ENCODE measurements at regions not wholly inside any gene's neighbourhood (a gene's known extent, or its start where the extent isn't known, plus 50 kb on each side); places are given as distances from the start of the nearest gene placed in this dataset.

DNA sequence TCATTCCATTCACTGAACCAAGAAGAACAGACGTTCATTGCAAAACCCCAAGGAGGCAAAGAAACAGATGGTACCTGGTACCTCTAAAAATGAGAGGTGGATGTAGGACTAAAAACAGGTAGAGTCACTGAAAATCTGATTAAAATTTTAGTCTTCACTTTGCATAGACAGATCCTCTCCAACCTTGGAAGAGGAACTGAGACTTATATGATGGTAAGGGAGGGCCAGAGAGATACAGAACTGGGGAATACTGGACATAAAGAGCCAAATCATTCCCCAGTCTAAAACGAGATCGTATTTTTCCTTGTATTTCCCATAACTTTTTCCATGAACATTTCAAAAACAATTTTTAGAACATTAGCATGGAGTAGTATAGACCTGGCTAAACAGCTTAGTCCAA is 59.7 kb upstream of the SPOPL start:
- Histone ChIP-seq H3K4me3 (ENCODE audit: low read depth, low read length) (no peak overlapping the region), H3K27me3 (ENCODE audit: control insufficient read depth, insufficient read depth, low read length) (no peaks in the 10 kb centered on the region), H3K36me3 (ENCODE audit: control insufficient read depth, insufficient read depth, low read length) (no peaks in the 10 kb centered on the region)
- FAIRE-seq (no peak), DNase-seq (ENCODE audit: low read depth) (no peak)
- TF ChIP-seq, protein P1, sequence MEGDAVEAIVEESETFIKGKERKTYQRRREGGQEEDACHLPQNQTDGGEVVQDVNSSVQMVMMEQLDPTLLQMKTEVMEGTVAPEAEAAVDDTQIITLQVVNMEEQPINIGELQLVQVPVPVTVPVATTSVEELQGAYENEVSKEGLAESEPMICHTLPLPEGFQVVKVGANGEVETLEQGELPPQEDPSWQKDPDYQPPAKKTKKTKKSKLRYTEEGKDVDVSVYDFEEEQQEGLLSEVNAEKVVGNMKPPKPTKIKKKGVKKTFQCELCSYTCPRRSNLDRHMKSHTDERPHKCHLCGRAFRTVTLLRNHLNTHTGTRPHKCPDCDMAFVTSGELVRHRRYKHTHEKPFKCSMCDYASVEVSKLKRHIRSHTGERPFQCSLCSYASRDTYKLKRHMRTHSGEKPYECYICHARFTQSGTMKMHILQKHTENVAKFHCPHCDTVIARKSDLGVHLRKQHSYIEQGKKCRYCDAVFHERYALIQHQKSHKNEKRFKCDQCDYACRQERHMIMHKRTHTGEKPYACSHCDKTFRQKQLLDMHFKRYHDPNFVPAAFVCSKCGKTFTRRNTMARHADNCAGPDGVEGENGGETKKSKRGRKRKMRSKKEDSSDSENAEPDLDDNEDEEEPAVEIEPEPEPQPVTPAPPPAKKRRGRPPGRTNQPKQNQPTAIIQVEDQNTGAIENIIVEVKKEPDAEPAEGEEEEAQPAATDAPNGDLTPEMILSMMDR (IDR thresholded peaks at IDR 0.05; ENCODE audit: insufficient read depth, low read length, severe bottlenecking), result no peak

DNA sequence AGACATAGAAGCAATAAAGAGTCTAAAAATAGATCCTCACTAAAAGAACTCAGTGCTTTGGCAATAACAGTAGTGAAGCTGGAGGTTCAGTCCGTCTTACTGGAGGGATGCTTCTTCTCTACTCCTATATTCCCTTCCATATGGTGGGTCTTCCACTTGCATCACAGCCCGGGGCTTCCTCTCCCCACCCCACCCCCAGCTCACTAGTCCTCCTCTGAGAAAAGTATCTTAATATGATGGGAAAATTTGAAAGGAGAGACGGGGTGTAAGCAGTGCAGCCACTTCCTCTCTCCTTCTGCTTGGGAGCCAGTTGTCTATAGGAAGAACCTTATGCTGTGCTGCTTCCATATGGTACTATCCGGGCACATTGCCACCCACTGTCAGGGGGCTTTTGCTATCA is 57.2 kb upstream of the SPOPL start:
- Histone ChIP-seq H3K36me3 (ENCODE audit: control insufficient read depth, insufficient read depth, low read length) (no peaks in the 10 kb centered on the region), H3K4me3 (ENCODE audit: low read depth, low read length) (no peak overlapping the region), H3K27me3 (ENCODE audit: control insufficient read depth, insufficient read depth, low read length) (no peaks in the 10 kb centered on the region)
- FAIRE-seq (no peak), DNase-seq (ENCODE audit: low read depth) (no peak)
- TF ChIP-seq, protein P1 (IDR thresholded peaks at IDR 0.05; ENCODE audit: insufficient read depth, low read length, severe bottlenecking), result no peak

DNA sequence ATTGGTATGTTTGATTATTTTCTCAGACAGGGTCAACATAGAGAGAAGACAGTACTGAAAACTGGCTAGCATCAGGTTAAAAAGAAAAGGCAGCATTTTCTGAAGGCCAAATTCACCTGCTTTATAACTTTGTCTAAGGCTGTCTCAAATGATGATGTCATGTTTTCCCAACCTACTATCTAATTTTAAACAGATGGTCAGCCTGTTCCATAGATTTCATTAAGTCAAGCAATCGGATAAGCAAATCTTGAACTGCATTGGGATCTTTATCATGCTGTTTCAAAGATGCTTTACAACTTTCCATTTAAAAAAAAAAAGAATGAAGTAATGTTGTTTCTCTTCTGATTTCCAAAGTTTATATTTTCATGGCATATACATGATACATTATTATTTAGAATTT is 56.3 kb upstream of the SPOPL start:
- TF ChIP-seq, protein P1 (IDR thresholded peaks at IDR 0.05; ENCODE audit: insufficient read depth, low read length, severe bottlenecking), result no peak
- no peak for FAIRE-seq
- H3K27me3 ChIP-seq (ENCODE audit: control insufficient read depth, insufficient read depth, low read length), result no peaks in the 10 kb centered on the region
- H3K36me3 ChIP-seq (ENCODE audit: control insufficient read depth, insufficient read depth, low read length), result no peaks in the 10 kb centered on the region
- DNase-seq (ENCODE audit: low read depth), result no peak
- no peak overlapping the region for H3K4me3 ChIP-seq (ENCODE audit: low read depth, low read length)

DNA sequence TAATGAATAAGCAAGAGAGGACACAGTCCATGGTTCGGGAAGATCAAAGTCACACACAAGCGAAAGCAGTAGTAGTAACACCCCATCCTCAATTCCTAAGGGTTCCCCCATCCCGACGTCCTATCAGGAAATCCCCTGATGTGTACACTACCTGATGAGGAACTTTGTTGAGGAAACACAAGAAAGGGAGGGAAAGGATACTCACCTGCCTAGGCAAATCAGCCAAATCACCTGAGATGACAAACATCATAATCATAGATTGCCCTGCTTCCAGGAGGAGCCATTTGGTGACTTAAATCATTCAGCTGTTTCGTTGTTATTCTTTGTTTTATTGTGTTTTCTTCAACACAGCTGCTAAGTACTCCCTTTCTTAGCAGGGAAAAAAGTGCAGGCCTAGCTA is 55.5 kb upstream of the SPOPL start:
- FAIRE-seq, result no peak
- no peak for DNase-seq (ENCODE audit: low read depth)
- no peaks in the 10 kb centered on the region for H3K36me3 ChIP-seq (ENCODE audit: control insufficient read depth, insufficient read depth, low read length)
- TF ChIP-seq, protein P1 (IDR thresholded peaks at IDR 0.05; ENCODE audit: insufficient read depth, low read length, severe bottlenecking), result no peak
- H3K27me3 ChIP-seq (ENCODE audit: control insufficient read depth, insufficient read depth, low read length), result no peaks in the 10 kb centered on the region
- no peak overlapping the region for H3K4me3 ChIP-seq (ENCODE audit: low read depth, low read length)

DNA sequence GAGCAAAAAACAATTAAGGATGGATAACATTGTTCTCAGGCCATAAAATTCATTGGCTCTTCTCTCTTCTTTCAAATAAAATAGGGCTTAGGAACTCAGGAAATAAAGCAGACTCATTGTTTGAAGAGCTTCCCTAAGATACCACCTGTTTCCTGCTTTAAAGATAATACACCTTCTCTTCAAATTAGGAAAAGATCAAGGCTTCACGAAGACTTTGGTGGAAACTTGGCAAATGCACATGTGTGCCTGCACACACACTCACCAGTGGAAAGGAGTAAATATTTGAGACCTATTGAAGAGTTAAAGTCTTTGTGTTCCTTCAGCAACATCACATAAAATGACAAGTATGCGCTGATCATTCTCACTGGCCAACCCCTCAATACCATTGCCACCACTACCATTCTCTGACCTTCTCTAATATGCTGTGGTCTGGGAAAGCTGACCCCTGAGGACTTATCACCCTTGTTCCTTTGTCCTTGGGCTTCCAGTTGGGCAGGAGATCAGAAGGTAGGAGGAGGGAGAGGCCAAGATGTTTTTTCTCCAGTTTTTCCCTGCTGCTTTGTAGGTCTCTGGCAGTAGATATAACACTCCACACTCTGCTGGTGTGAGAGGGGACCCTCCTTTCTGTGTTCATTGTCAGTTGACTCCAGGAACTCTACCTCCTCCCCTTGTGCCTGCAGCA is 53.5 kb upstream of the SPOPL start:
- H3K36me3 ChIP-seq (ENCODE audit: control insufficient read depth, insufficient read depth, low read length), result no peaks in the 10 kb centered on the region

More for the DNA sequence above, 53.5 kb upstream of the SPOPL start:
- FAIRE-seq (peak; percentile 50), DNase-seq (ENCODE audit: low read depth) (no peak)
- Histone ChIP-seq H3K27me3 (ENCODE audit: control insufficient read depth, insufficient read depth, low read length) (no peaks in the 10 kb centered on the region), H3K4me3 (ENCODE audit: low read depth, low read length) (no peak overlapping the region)
- TF ChIP-seq, protein P1 (IDR thresholded peaks at IDR 0.05; ENCODE audit: insufficient read depth, low read length, severe bottlenecking), result no peak

Data from bronchial epithelial cell (primary cell).